Natural killer cell (primary cell): ENCODE measurements at regions not wholly inside any gene's neighbourhood (a gene's known extent, or its start where the extent isn't known, plus 50 kb on each side); places are given as distances from the start of the nearest gene placed in this dataset.

Experiments
- ATAC-seq, 3 donors: fragments of 150-1000 bp in 2 of 3; fragments of 200-7000 bp in 1 of 3; cut with Tn5 transposase; 1 replicate in 1 of 3; 2 replicates in 2 of 3; pipeline ENCODE4 v1.10.0; 2021; ENCODE audit warnings: mild to moderate bottlenecking in 2 of 3, moderate library complexity in 2 of 3
- DNase-seq, 2 donors: peaks; one replicate each; pipeline versions ENCODE4 v3.0.0 to v3.0.0-alpha.2; 2013 to 2021; ENCODE audit warnings: mixed read lengths in 1 of 2
- H3K27ac ChIP-seq: one replicate; pipeline ENCODE4 v1.5.1; 2013; ENCODE audit warnings: mild to moderate bottlenecking, low read length
- H3K27me3 ChIP-seq: one replicate; pipeline ENCODE4 v1.6.1; 2013; ENCODE audit warnings: low read length; ENCODE audit not compliant: control insufficient read depth, insufficient read depth
- H3K36me3 ChIP-seq: one replicate; pipeline ENCODE4 v1.6.1; 2013; ENCODE audit warnings: low read length; ENCODE audit not compliant: control insufficient read depth, insufficient read depth
- H3K4me1 ChIP-seq: one replicate; pipeline ENCODE4 v1.6.1; 2013; ENCODE audit warnings: low read length; ENCODE audit not compliant: control insufficient read depth, insufficient read depth
- H3K4me3 ChIP-seq: one replicate; pipeline ENCODE4 v1.5.1; 2013; ENCODE audit warnings: low read length
- H3K9me3 ChIP-seq: one replicate; pipeline ENCODE4 v1.6.1; 2013; ENCODE audit warnings: low read length; ENCODE audit not compliant: control insufficient read depth, insufficient read depth
- H3K27ac Mint-ChIP-seq, 2 donors: one replicate each; pipeline ENCODE4 v1.8.0; 2022; ENCODE audit warnings: mild to moderate bottlenecking in 2 of 2, mixed read lengths in 2 of 2, moderate library complexity in 1 of 2
- H3K27me3 Mint-ChIP-seq, 2 donors: one replicate each; pipeline ENCODE4 v1.8.0; 2022; ENCODE audit warnings: low read depth in 2 of 2, mixed read lengths in 2 of 2
- H3K36me3 Mint-ChIP-seq: one replicate; pipeline ENCODE4 v1.8.0; 2022; ENCODE audit warnings: mixed read lengths
- H3K4me1 Mint-ChIP-seq, 2 donors: one replicate each; pipeline ENCODE4 v1.8.0; 2022; ENCODE audit warnings: mixed read lengths in 2 of 2
- H3K4me3 Mint-ChIP-seq: one replicate; pipeline ENCODE4 v1.8.0; 2022; ENCODE audit warnings: mild to moderate bottlenecking, moderate library complexity, mixed read lengths
- H3K9me3 Mint-ChIP-seq, 2 donors: one replicate each; pipeline ENCODE4 v1.8.0; 2022; ENCODE audit warnings: mixed read lengths in 2 of 2
- WGBS: methylation state at CpG from one replicate; pipeline ENCODE4 v1.1.7; 2013; ENCODE audit warnings: missing lambda C conversion rate; ENCODE audit not compliant: insufficient coverage; 5-methylcytosine and 5-hydroxymethylcytosine counted together
- intact Hi-C: fragments of 100-400 bp; cut with micrococcal nuclease; formaldehyde crosslinking; loops from one replicate; pipeline ENCODE4 v1.14.2; 2022
- TF ChIP-seq, protein P1 (sequence below): fragments of 200-600 bp; IDR thresholded peaks from one replicate; pipeline ENCODE4 v1.8.0; 2022; ENCODE audit warnings: antibody characterized with exemption

DNA sequence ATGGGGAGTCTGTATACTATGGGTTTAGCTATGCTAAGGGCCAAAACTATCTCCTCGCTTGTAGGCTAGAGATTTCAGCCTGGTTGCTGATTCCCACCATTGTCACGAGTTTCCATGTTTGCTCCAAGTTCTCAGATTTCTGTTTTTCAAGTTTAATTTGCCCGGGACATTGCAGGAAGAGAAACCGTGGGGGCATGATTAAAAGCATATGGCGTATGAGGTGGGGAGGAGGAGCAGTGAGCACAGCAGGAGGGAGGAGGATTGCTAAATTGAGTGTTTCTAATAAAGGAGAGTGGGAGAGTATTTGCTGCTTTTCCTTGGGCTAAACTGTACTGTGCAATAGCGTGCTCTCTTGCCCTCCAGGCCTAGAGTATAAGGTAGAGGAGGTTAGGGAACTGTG, 558.4 kb downstream of the METTL15 start:
- H3K27ac Mint-ChIP-seq, result no peak overlapping the region
- H3K9me3 Mint-ChIP-seq, result peaks cover 8 to 14% of the 10 kb centered on the region in 2 donors
- TF ChIP-seq, protein P1, sequence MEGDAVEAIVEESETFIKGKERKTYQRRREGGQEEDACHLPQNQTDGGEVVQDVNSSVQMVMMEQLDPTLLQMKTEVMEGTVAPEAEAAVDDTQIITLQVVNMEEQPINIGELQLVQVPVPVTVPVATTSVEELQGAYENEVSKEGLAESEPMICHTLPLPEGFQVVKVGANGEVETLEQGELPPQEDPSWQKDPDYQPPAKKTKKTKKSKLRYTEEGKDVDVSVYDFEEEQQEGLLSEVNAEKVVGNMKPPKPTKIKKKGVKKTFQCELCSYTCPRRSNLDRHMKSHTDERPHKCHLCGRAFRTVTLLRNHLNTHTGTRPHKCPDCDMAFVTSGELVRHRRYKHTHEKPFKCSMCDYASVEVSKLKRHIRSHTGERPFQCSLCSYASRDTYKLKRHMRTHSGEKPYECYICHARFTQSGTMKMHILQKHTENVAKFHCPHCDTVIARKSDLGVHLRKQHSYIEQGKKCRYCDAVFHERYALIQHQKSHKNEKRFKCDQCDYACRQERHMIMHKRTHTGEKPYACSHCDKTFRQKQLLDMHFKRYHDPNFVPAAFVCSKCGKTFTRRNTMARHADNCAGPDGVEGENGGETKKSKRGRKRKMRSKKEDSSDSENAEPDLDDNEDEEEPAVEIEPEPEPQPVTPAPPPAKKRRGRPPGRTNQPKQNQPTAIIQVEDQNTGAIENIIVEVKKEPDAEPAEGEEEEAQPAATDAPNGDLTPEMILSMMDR, result no peak
- no peaks in the 10 kb centered on the region for H3K36me3 Mint-ChIP-seq
- no peaks in the 10 kb centered on the region for H3K9me3 ChIP-seq
- H3K4me3 ChIP-seq, result no peak overlapping the region
- whole genome bisulfite sequencing, result 82% methylated on average over 6 of the region's 6 CpGs
- no peak overlapping the region for H3K4me3 Mint-ChIP-seq
- intact Hi-C loops, result no loop called here
- ATAC-seq (no peak), DNase-seq (no peak)
- H3K36me3 ChIP-seq, result no peaks in the 10 kb centered on the region
- H3K27me3 Mint-ChIP-seq, result no peaks in the 10 kb centered on the region
- no peak overlapping the region for H3K27ac ChIP-seq
- no peaks in the 10 kb centered on the region for H3K4me1 Mint-ChIP-seq
- no peaks in the 10 kb centered on the region for H3K4me1 ChIP-seq
- H3K27me3 ChIP-seq, result no peaks in the 10 kb centered on the region

DNA sequence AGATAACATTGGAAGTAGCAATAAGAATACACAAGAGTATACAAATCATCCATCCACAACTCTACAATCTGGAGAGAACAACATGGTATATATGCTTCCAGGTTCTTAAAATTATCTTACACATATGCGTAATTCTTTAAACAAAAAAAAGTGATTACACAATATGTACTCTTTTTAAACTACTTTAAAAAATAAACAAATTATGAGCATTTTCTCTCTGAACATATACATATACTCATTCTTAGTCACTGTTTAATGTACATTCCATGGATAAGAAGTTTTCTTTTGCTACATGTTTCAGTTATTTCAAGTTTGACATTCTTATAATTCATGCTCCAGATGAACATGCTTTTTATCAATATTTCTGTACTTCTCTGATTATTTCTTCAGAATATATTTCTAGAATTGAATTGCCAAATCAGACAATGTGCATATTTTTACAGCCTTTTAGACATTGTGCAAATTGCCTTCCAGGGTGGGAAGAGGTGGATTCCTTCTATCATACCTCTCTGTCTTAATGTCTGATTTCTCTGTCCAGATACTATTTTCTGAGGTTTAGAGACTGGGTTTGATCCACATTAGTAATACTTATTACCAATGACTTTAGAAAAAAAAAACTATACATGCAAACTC, 551.6 kb downstream of the METTL15 start:
- Mint-ChIP-seq H3K9me3 (peaks cover 4 to 17% of the 10 kb centered on the region in 2 donors), H3K4me1 (no peaks in the 10 kb centered on the region), H3K27me3 (no peaks in the 10 kb centered on the region), H3K27ac (no peak overlapping the region), H3K4me3 (no peak overlapping the region), H3K36me3 (no peaks in the 10 kb centered on the region)
- Histone ChIP-seq H3K27ac (no peak overlapping the region), H3K4me1 (no peaks in the 10 kb centered on the region), H3K27me3 (no peaks in the 10 kb centered on the region), H3K36me3 (no peaks in the 10 kb centered on the region), H3K4me3 (no peak overlapping the region), H3K9me3 (no peaks in the 10 kb centered on the region)
- intact Hi-C loops, result no loop called here
- DNase-seq (no peak), ATAC-seq (no peak)
- TF ChIP-seq, protein P1, result no peak
- no CpG with 5 or more reads among the region's 1 CpG for WGBS

DNA sequence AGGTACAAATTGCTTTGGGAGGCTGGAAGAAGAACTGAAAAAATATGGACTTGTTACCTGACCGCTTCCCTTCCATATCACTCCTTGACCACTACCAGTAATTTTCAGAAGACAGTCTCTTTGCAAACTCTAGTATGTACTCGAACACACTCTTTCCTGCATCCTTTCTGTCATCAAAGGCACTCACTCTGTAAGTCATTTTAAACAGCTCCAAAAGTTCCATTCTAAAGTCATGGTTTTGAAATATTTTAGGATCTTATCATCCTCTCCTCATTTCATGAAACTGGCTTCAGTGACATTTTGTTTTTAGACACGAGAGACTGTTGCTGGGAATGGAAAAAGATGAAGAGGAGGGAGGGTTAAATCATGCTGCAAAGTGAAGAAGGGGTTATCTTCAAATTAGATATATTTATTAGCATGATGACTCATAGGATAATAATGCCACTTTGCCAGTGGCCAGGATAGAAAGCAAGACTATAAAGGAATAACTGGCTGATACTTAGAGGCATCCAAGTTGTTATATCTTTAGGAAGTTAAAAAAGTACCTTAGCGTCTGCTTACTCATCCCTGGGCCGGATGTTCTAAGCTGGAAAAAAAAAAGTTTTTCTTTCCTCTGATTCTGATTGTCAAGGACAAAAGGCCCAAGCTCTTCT, 549.3 kb downstream of the METTL15 start:
- TF ChIP-seq, protein P1, result no peak
- H3K4me1 ChIP-seq, result no peaks in the 10 kb centered on the region
- H3K4me3 ChIP-seq, result no peak overlapping the region
- no peaks in the 10 kb centered on the region for H3K9me3 ChIP-seq
- no peaks in the 10 kb centered on the region for H3K4me1 Mint-ChIP-seq
- 59% methylated on average over 4 of the region's 5 CpGs for WGBS
- no peak overlapping the region for H3K4me3 Mint-ChIP-seq
- H3K27ac Mint-ChIP-seq, result no peak overlapping the region
- no peaks in the 10 kb centered on the region for H3K36me3 ChIP-seq
- ATAC-seq (no peak), DNase-seq (no peak)
- peaks cover 4 to 13% of the 10 kb centered on the region in 2 donors for H3K9me3 Mint-ChIP-seq
- H3K27me3 ChIP-seq, result no peaks in the 10 kb centered on the region
- no peak overlapping the region for H3K27ac ChIP-seq
- no peaks in the 10 kb centered on the region for H3K27me3 Mint-ChIP-seq
- intact Hi-C loops, result no loop called here
- H3K36me3 Mint-ChIP-seq, result no peaks in the 10 kb centered on the region

DNA sequence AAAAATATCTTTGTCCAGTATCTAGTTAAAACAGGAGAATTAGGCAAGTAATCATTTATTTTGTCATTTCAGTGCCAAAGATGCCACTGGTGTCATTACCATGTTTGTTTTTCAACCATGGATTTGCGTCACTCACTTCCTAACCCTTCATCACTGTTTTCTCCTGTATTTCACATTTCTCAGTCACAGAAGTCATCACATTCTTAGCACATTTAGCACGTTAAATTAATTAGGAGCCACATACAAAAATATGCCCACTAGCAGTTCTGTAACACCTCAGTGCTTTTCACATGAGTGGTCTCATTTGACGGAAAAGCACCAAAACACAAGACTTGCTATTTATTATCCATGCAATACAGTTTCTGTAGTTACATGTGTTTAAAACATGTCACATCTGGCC, 546.0 kb downstream of the METTL15 start:
- H3K27me3 ChIP-seq, result no peaks in the 10 kb centered on the region
- 83% methylated on average over 3 of the region's 3 CpGs for WGBS
- Mint-ChIP-seq H3K4me1 (no peaks in the 10 kb centered on the region), H3K27ac (no peak overlapping the region), H3K36me3 (no peaks in the 10 kb centered on the region), H3K9me3 (peaks cover 6 to 15% of the 10 kb centered on the region in 2 donors), H3K27me3 (no peaks in the 10 kb centered on the region), H3K4me3 (no peak overlapping the region)
- TF ChIP-seq, protein P1, result no peak
- H3K27ac ChIP-seq, result no peak overlapping the region
- peaks cover 2% of the 10 kb centered on the region for H3K9me3 ChIP-seq
- intact Hi-C loops, result no loop called here
- no peak for ATAC-seq
- H3K4me1 ChIP-seq, result no peaks in the 10 kb centered on the region
- no peaks in the 10 kb centered on the region for H3K36me3 ChIP-seq
- DNase-seq, result no peak
- no peak overlapping the region for H3K4me3 ChIP-seq
